Uterus (tissue), 3 donors: ENCODE measurements at regions not wholly inside any gene's neighbourhood (a gene's known extent, or its start where the extent isn't known, plus 50 kb on each side); places are given as distances from the start of the nearest gene placed in this dataset.
"Not testable (repeated sequence)": the region's sequence is repeated elsewhere in the genome, so short reads cannot be mapped to it uniquely, and the experiment has no call there.

Source experiments
- DNase-seq, 2 donors: peaks; one replicate each; pipeline ENCODE4 v3.0.0-alpha.2; 2019 to 2020
- H3K27ac ChIP-seq, 2 donors: fragments of 200-600 bp; sonication (generic); 1 replicate in 1 of 2; 2 replicates in 1 of 2; pipeline ENCODE4 v1.5.1; 2016 to 2018
- H3K27me3 ChIP-seq, 2 donors: fragments of 200-600 bp; sonication (generic); one replicate each; pipeline ENCODE4 v1.5.1; 2018 to 2019; ENCODE audit warnings: control low read depth in 1 of 2
- H3K36me3 ChIP-seq, 2 donors: fragments of 200-600 bp; sonication (generic); one replicate each; pipeline ENCODE4 v1.5.1; 2019; ENCODE audit warnings: control low read depth in 1 of 2
- H3K4me1 ChIP-seq, 2 donors: fragments of 200-600 bp; sonication (generic); one replicate each; pipeline ENCODE4 v1.5.1; 2018 to 2019; ENCODE audit warnings: control low read depth in 1 of 2
- H3K4me3 ChIP-seq, 2 donors: fragments of 200-600 bp; sonication (generic); 1 replicate in 1 of 2; 2 replicates in 1 of 2; pipeline ENCODE4 v1.5.1; 2018 to 2019; ENCODE audit warnings: mild to moderate bottlenecking in 1 of 2
- H3K9me3 ChIP-seq, 2 donors: fragments of 200-600 bp; sonication (generic); one replicate each; pipeline ENCODE4 v1.5.1; 2019; ENCODE audit warnings: control low read depth in 1 of 2
- POLR2A ChIP-seq, 2 donors: fragments of 450-650 bp; IDR thresholded peaks; one replicate each; pipeline ENCODE4 v1.6.1; 2016; ENCODE audit warnings: antibody characterized with exemption in 2 of 2, mild to moderate bottlenecking in 1 of 2, moderate library complexity in 1 of 2
- intact Hi-C: fragments of 100-400 bp; cut with DNase I; formaldehyde crosslinking; loops from one replicate; pipeline ENCODE4 v1.15.1; 2023; ENCODE audit warnings: low total_unique reads
- TF ChIP-seq, protein P1 (sequence below), 4 experiments: fragments of 200-600 bp in 2 of 4; fragments of 450-650 bp in 2 of 4; sonication (generic) in 2 of 4; IDR thresholded peaks; one replicate each; pipeline ENCODE4 v1.5.1; 2016 to 2019; ENCODE audit warnings: antibody characterized with exemption in 4 of 4, mild to moderate bottlenecking in 2 of 4, moderate library complexity in 1 of 4
- donor health status: DM: yes; HTN: yes; CAD: no.

DNA sequence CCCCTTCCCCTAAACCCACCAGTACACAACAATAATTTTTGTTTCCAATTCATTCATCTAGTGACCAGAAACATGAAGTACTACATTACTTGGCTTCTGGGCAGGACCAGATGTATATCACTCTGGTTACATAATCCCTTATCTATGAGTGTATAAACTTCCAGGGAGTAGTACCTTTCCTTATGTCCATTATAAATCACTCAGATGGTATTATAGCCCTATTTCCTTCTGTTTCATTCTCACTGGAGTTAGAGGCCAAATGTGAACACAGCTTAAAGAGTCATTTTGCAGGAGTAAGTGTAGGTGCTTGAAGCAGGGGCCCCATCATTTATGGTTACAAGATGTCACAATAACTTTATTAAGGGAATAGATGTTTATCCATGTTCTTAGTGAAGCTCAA, 894.4 kb upstream of the NXPH2 start:
- intact Hi-C loops, result no loop called here
- Histone ChIP-seq H3K27me3 (no peaks in the 10 kb centered on the region), H3K4me1 (no peaks in the 10 kb centered on the region), H3K36me3 (no peaks in the 10 kb centered on the region), H3K9me3 (no peaks in the 10 kb centered on the region), H3K4me3 (no peak overlapping the region), H3K27ac (no peak overlapping the region)
- no peak for DNase-seq
- no peak for TF ChIP-seq POLR2A (IDR thresholded peaks at IDR 0.05)
- TF ChIP-seq, protein P1, sequence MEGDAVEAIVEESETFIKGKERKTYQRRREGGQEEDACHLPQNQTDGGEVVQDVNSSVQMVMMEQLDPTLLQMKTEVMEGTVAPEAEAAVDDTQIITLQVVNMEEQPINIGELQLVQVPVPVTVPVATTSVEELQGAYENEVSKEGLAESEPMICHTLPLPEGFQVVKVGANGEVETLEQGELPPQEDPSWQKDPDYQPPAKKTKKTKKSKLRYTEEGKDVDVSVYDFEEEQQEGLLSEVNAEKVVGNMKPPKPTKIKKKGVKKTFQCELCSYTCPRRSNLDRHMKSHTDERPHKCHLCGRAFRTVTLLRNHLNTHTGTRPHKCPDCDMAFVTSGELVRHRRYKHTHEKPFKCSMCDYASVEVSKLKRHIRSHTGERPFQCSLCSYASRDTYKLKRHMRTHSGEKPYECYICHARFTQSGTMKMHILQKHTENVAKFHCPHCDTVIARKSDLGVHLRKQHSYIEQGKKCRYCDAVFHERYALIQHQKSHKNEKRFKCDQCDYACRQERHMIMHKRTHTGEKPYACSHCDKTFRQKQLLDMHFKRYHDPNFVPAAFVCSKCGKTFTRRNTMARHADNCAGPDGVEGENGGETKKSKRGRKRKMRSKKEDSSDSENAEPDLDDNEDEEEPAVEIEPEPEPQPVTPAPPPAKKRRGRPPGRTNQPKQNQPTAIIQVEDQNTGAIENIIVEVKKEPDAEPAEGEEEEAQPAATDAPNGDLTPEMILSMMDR (IDR thresholded peaks at IDR 0.05), result no peak

DNA sequence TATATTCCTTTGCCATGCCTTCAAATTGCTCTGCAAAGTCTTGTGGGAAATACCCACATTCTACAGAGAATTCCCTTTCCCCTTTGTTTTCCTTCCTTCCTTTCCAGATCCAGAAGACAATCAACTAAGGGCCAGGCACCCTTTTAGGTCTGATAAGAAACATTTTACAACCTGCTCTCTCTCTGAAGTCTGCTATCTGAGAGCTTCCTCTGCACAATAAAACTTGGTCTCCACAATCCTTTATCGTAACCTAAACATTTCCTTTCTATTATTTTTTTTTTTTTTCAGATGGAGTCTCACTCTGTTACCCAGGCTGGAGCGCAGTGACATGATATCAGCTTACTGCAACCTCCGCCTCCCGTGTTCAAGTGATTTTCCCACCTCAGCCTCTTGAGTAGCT, 893.3 kb upstream of the NXPH2 start:
- H3K36me3 ChIP-seq, H3K4me3 ChIP-seq, H3K4me1 ChIP-seq, H3K27me3 ChIP-seq, H3K9me3 ChIP-seq, DNase-seq, H3K27ac ChIP-seq, intact Hi-C loops: not testable (repeated sequence)

DNA sequence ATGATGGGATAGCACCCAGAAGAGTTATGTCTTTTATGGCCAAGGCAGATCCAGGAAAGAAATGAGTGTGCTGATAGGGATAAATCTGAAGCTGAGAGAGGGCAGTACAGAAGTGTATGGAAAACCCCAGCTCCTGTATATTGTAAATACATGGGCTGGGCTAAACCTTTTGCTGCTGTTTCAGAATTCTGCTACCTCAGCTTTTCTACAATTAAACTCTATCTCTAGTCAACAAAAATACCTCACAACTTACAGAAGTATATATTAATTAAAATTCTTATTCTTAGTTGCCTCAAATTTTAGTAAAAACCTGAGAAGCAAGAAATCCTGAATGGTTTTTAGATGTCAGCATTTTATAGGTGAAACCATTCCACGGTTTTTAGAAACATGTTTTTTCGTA, 889.5 kb upstream of the NXPH2 start:
- TF ChIP-seq, protein P1 (IDR thresholded peaks at IDR 0.05), result no peak
- no peak for TF ChIP-seq POLR2A (IDR thresholded peaks at IDR 0.05)
- H3K27ac ChIP-seq, result no peak overlapping the region
- intact Hi-C loops, result no loop called here
- H3K9me3 ChIP-seq, result no peaks in the 10 kb centered on the region
- H3K4me1 ChIP-seq, result no peaks in the 10 kb centered on the region
- no peak for DNase-seq
- H3K27me3 ChIP-seq, result no peaks in the 10 kb centered on the region
- H3K4me3 ChIP-seq, result no peak overlapping the region
- no peaks in the 10 kb centered on the region for H3K36me3 ChIP-seq

DNA sequence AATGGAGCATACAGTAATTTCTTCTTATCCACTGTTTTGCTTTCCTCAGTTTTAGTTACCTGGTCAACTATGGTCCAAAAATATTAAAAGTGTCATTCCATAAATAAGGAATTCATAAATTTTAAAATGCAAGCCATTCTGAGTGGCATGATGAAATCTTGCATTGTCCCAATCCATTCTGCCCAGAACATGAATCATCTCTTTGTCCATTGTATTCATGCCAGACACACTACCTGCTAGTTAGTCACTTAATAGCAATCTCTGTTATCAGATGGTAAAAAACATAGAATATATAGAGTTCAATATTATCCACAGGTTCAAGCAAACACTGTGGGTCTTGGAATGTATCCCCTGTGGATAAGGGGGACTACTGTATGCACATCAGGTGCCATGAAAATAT, 872.2 kb upstream of the NXPH2 start:
- Histone ChIP-seq H3K27me3 (no peaks in the 10 kb centered on the region), H3K9me3 (no peaks in the 10 kb centered on the region), H3K36me3 (no peaks in the 10 kb centered on the region), H3K27ac (no peak overlapping the region), H3K4me3 (no peak overlapping the region), H3K4me1 (no peaks in the 10 kb centered on the region)
- DNase-seq, result no peak
- intact Hi-C loops, result no loop called here
- no peak for TF ChIP-seq POLR2A (IDR thresholded peaks at IDR 0.05)
- TF ChIP-seq, protein P1 (IDR thresholded peaks at IDR 0.05), result no peak

DNA sequence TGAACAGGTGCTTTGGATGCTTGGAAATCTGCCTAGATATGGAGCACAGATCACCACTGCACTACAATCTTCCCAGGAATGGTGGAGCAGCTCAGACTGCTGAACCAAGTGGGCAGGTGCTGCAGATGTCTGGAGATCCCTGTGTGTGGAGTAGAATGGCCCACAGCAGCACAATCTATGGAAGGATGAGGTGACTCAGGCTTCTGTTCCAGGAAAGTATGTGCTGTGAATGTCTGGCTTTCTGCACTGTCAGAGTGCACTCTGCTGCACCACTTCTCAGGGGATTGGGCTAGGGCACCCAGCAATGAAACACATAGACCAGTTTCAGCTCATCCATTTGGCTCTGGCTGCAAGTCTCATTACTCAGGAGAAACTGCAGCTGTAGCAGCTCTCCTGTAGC, 865.4 kb upstream of the NXPH2 start:
- Histone ChIP-seq H3K4me1 (no peaks in the 10 kb centered on the region), H3K27me3 (no peaks in the 10 kb centered on the region), H3K9me3 (peaks cover 0 to 4% of the 10 kb centered on the region in 2 donors), H3K4me3 (no peak overlapping the region), H3K36me3 (no peaks in the 10 kb centered on the region), H3K27ac (no peak overlapping the region)
- intact Hi-C loops, result no loop called here
- DNase-seq, result no peak
- TF ChIP-seq, protein P1 (IDR thresholded peaks at IDR 0.05), result no peak
- TF ChIP-seq POLR2A (IDR thresholded peaks at IDR 0.05), result no peak

DNA sequence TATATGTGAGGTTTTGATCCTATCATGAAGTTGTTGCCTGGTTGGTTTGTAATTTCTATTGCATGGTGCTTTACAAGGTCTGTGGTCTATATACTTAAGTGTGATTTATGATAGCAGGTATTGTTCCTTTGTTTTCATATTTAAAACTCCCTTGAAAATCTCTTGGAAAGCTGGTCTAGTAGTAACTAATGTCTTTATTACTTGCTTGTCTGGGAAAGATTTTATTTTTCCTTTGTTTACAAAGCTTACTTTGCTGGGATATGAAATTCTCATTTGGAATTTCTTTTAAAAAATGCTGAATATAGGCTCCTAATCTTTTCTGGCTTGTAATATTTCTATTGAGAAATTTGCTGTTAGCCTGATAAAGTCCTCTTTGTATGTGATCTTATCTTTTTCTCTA, 862.9 kb upstream of the NXPH2 start:
- Histone ChIP-seq H3K36me3 (no peaks in the 10 kb centered on the region), H3K9me3 (peaks cover 0 to 4% of the 10 kb centered on the region in 2 donors), H3K4me3 (no peak overlapping the region), H3K27me3 (no peaks in the 10 kb centered on the region), H3K27ac (no peak overlapping the region), H3K4me1 (no peaks in the 10 kb centered on the region)
- TF ChIP-seq POLR2A (IDR thresholded peaks at IDR 0.05), result no peak
- TF ChIP-seq, protein P1 (IDR thresholded peaks at IDR 0.05), result no peak
- DNase-seq, result no peak
- intact Hi-C loops, result no loop called here
